ENCODE measurements at regions not wholly inside any gene's neighbourhood (a gene's known extent, or its start where the extent isn't known, plus 50 kb on each side); places are given as distances from the start of the nearest gene placed in this dataset.

DNA sequence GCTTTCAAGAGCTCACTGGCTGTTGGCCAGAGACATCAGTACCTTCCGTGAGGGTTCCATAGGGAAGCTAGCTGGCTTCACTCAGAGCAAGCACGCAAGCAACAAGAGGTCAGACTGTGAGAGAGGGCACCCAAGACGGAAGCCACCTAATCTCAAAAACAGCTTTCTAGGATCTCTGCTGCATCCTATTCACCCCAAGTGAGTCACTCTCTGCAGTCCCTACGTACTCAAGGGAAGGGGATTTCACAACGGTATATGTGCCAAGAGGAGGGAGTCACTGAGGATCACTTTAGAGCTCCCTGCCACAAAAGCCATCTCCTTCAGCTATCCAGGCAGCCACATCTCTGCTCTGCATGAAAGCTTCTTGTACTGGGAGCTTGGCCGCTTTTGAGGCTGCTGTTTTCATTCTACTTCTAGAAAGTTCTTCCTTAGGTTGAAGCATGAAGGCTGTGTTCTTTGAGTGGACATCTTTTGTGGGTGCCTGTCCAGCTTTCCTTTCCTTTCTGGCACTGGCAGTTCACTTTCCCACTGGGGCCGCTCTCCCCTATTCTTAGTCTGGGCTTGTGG, 249.5 kb downstream of the MAN2A1 start:
- ATAC-seq (no peak), DNase-seq (no peak)
- H3K4me1 ChIP-seq, result no peaks in the 10 kb centered on the region
- H3K4me3 ChIP-seq, result no peak overlapping the region
- H3K27ac ChIP-seq, result no peak overlapping the region
- H3K27me3 ChIP-seq, result no peaks in the 10 kb centered on the region
- TF ChIP-seq, protein P1, sequence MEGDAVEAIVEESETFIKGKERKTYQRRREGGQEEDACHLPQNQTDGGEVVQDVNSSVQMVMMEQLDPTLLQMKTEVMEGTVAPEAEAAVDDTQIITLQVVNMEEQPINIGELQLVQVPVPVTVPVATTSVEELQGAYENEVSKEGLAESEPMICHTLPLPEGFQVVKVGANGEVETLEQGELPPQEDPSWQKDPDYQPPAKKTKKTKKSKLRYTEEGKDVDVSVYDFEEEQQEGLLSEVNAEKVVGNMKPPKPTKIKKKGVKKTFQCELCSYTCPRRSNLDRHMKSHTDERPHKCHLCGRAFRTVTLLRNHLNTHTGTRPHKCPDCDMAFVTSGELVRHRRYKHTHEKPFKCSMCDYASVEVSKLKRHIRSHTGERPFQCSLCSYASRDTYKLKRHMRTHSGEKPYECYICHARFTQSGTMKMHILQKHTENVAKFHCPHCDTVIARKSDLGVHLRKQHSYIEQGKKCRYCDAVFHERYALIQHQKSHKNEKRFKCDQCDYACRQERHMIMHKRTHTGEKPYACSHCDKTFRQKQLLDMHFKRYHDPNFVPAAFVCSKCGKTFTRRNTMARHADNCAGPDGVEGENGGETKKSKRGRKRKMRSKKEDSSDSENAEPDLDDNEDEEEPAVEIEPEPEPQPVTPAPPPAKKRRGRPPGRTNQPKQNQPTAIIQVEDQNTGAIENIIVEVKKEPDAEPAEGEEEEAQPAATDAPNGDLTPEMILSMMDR (IDR thresholded peaks at IDR 0.05 in 4 of 5, conservative IDR thresholded peaks at IDR 0.05 in 1 of 5), result no peak
- no peak for TF ChIP-seq POLR2A (IDR thresholded peaks at IDR 0.05)
- intact Hi-C loops (cut with DNase I; ENCODE audit: low total_unique reads), result no loop called here
- in situ Hi-C loops (cut with MboI; ENCODE audit: low sequenced_read_pairs in 4 of 4), result no loop called here
- no peaks in the 10 kb centered on the region for H3K36me3 ChIP-seq
- H3K9me3 ChIP-seq, result no peaks in the 10 kb centered on the region

DNA sequence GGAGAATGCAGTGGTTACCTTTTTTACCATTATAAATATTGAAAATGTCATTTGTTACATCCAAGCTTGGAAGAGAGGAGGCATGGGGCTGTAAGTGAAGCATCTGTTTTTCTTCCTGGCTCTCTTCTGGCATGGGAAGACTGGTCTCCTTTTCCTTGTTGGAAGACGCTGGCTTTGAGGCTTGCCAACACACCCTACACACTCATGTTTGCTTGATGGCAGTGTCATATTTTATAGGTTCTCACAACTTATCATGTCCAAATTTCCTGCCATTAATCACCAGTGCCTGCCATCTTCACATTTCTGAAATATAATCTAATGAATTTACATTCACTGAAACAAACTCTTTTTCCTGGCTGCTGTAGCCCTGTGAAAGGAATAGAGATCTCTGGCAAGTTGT, 252.9 kb downstream of the MAN2A1 start:
- DNase-seq (no peak), ATAC-seq (no peak)
- no peaks in the 10 kb centered on the region for H3K27me3 ChIP-seq
- TF ChIP-seq, protein P1 (IDR thresholded peaks at IDR 0.05 in 4 of 5, conservative IDR thresholded peaks at IDR 0.05 in 1 of 5), result no peak
- TF ChIP-seq POLR2A (IDR thresholded peaks at IDR 0.05), result no peak
- no peaks in the 10 kb centered on the region for H3K4me1 ChIP-seq
- intact Hi-C loops (cut with DNase I; ENCODE audit: low total_unique reads) (no loop called here), in situ Hi-C loops (cut with MboI; ENCODE audit: low sequenced_read_pairs in 4 of 4) (no loop called here)
- no peak overlapping the region for H3K4me3 ChIP-seq
- H3K36me3 ChIP-seq, result no peaks in the 10 kb centered on the region
- no peaks in the 10 kb centered on the region for H3K9me3 ChIP-seq
- no peak overlapping the region for H3K27ac ChIP-seq

DNA sequence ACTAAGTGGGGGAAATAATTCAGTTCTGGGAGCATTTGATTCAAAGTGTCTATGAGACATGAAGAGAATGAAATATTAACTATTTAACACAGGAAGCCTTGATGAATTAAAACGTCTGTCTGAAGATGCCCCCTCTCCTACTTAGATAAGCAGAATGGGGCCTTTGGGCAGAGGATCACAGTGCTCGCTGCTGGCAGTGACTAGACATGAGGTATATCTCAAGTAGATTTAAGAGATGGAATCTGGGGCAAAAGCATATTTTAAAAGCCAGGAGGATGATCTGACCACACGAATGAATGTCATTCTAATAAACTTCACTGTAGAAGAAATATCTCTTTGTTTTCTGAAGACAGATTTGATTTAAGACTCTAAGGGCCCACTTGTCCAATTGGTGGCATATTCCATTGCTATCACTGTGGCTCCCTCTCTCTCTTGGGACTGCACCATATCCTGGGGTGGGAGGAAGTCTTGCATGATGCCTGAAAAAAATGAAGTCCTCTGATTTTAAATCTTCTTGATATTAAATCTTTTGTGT, 254.0 kb downstream of the MAN2A1 start:
- Histone ChIP-seq H3K36me3 (no peaks in the 10 kb centered on the region), H3K27ac (no peak overlapping the region), H3K9me3 (no peaks in the 10 kb centered on the region), H3K4me1 (no peaks in the 10 kb centered on the region), H3K4me3 (no peak overlapping the region), H3K27me3 (no peaks in the 10 kb centered on the region)
- intact Hi-C loops (cut with DNase I; ENCODE audit: low total_unique reads) (no loop called here), in situ Hi-C loops (cut with MboI; ENCODE audit: low sequenced_read_pairs in 4 of 4) (no loop called here)
- no peak for ATAC-seq
- no peak for TF ChIP-seq POLR2A (IDR thresholded peaks at IDR 0.05)
- TF ChIP-seq, protein P1 (IDR thresholded peaks at IDR 0.05 in 4 of 5, conservative IDR thresholded peaks at IDR 0.05 in 1 of 5), result no peak
- no peak for DNase-seq

DNA sequence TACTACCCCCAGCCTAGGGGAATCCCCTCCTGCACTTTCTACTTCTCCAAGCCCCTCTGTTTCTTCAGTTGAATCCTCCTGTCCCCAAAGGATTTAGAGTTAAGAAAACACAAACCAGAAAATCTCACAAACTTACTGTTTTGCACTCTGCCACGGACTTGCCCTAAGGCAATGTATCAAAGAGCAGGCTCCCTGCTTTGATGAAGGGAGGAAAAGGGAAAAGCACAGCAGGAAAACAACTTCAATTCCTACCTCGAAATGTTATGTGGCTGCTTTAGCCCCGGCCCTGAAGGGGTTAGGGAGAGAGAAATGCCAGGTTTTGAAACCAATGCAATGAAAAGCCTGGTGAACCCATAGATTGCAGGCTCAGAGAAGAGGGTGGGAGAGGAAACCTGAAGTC, 254.7 kb downstream of the MAN2A1 start:
- TF ChIP-seq, protein P1 (IDR thresholded peaks at IDR 0.05 in 4 of 5, conservative IDR thresholded peaks at IDR 0.05 in 1 of 5), result no peak
- no peak for TF ChIP-seq POLR2A (IDR thresholded peaks at IDR 0.05)
- H3K27ac ChIP-seq, result no peak overlapping the region
- no peaks in the 10 kb centered on the region for H3K27me3 ChIP-seq
- H3K4me3 ChIP-seq, result no peak overlapping the region
- H3K4me1 ChIP-seq, result no peaks in the 10 kb centered on the region
- no peaks in the 10 kb centered on the region for H3K9me3 ChIP-seq
- ATAC-seq (no peak), DNase-seq (no peak)
- H3K36me3 ChIP-seq, result no peaks in the 10 kb centered on the region
- in situ Hi-C loops (cut with MboI; ENCODE audit: low sequenced_read_pairs in 4 of 4) (no loop called here), intact Hi-C loops (cut with DNase I; ENCODE audit: low total_unique reads) (no loop called here)
